Skin epidermis (tissue), 12 donors: ENCODE measurements at regions not wholly inside any gene's neighbourhood (a gene's known extent, or its start where the extent isn't known, plus 50 kb on each side); places are given as distances from the start of the nearest gene placed in this dataset.

Experiments
- H3K27ac ChIP-seq, 21 experiments: fragments of 200-600 bp; sonication (generic) in 11 of 21; one replicate each; pipeline ENCODE4 v1.5.0; 2020; ENCODE audit warnings: mild to moderate bottlenecking in 3 of 21, inconsistent platforms in 2 of 21, moderate library complexity in 2 of 21
- H3K4me3 ChIP-seq, 7 experiments: fragments of 200-600 bp; sonication (generic) in 2 of 7; one replicate each; pipeline ENCODE4 v1.5.0; 2020; ENCODE audit warnings: inconsistent platforms in 2 of 7, mild to moderate bottlenecking in 2 of 7, moderate library complexity in 1 of 7

DNA sequence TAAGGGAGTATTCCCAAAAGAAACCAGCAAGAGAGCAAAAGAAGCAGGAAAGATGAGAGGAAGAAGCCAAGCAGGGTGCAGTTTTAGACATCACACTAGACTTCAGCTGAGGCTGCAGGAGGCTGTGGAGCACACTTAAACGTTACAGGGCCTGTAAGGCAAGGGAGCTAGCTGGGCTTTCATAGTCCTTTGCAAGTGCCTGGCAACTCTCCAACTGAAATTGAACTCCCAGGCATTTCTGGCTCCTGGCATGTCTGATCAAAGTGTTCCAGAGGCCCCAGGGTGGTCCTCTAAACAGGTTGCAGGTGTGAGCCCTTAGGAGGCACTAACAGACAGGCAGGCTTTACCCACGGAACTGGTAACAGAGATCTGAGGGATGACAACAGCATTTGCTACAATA lies 750.2 kb downstream of the XPNPEP1 start:
- Histone ChIP-seq H3K27ac (no peak overlapping the region), H3K4me3 (no peak overlapping the region)

DNA sequence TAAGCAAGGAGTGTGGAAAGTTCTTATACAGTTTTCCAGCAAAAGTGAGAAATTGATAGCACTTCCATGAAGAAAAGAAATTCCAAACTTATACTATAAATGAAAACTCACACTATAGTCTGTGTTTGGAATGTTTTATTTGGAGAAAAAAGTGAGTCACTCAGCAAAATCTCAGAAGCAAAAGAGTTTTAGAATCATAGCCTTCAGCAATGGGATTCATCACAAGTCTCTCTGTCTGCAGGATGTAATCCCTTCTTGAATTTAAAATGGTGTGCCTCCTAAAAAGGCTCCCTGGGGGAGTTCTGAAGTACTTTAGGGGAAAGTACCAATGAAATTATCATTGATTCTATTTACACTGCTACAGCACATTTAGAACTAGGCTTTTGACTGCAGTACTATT lies 756.4 kb downstream of the XPNPEP1 start:
- no peak overlapping the region for H3K4me3 ChIP-seq
- no peak overlapping the region for H3K27ac ChIP-seq

DNA sequence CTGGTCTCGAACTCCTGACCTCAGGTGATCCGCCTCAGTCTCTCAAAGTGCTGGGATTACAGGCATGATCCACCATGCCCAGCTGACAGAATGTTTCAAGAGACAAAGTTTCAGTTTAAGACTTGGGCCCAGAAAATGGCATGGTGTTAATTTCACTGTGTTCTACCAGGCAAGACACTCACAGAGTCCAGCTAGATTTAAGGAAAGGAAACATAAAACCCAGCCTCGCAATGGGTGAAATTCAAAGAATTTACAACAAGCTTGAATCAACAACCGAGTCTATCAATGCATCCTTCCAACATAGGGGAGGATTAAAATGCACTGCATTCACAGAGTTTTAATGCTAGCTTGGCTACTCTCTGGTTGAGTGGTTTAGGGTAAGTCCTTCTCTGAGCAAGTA lies 764.0 kb downstream of the XPNPEP1 start:
- no peak overlapping the region for H3K27ac ChIP-seq
- no peak overlapping the region for H3K4me3 ChIP-seq

DNA sequence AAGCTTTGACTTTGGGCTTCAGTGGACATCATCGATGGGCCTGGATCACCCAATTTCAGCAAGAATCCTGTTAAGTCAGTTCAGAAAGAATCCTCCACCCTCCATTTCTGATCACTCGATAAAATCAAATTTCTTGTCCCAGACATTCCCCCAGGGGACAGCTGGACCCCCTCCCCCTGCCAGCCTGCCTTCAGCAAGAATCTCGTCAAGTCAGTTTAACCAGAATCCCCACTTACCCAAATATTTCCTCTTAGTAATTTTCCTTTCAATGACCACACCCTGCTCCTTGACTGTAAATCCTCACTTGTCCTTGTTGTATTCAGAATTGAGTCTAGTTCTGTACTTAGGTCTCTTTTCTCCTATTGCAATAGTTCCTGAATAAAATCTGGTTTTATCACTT lies 766.9 kb downstream of the XPNPEP1 start:
- H3K4me3 ChIP-seq, result no peak overlapping the region
- H3K27ac ChIP-seq, result no peak overlapping the region

DNA sequence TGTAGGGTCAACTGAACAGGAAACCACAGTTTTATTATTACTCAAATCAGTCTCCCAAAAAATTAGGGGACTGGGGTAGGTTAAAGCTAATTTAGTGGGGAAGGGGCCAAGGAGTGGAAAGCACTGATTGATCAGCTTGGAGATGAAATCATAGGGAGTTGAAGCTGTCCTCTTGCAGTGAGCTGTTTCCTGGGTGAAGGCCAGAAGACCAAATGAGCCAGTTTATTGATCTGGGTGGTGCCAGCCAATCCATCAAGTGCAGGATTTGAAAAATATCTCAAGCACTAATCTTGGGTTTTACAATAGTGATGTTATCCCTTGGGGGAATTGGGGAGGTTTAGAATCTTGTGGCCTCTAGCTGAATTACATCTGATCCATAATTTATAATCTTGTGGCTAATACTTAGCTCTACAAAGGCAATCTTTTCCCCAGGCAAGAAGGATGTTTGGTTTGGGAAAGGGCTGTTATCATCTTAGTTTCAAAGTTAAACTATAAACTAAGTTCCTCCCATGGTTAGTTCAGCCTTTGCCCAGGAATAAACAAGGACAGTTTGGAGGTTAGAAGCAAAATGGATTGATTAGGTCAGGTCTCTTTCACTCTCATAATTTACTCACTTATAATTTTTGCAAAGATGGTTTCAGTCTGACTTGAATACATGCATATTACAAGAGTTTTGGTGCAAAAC lies 773.5 kb downstream of the XPNPEP1 start:
- Histone ChIP-seq H3K27ac (no peak overlapping the region), H3K4me3 (no peak overlapping the region)

DNA sequence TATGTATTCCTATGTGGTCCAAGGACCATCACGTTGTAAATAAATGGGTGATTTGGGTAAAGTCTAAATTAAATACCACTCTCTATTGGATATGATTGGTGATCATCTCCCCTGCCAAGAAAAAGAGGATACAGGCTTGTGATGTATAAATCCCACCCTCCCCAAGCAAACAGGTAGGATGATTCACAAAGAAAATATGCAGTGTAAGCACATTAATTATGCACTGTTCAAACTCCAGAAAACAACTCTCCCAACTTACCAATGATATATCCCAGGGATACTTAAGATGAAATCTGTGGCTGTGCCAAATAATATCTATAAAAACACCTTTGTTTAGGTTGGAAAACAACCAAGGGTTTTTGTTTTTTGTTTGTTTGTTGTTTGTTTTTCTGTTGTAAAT lies 795.9 kb downstream of the XPNPEP1 start:
- no peak overlapping the region for H3K4me3 ChIP-seq

DNA sequence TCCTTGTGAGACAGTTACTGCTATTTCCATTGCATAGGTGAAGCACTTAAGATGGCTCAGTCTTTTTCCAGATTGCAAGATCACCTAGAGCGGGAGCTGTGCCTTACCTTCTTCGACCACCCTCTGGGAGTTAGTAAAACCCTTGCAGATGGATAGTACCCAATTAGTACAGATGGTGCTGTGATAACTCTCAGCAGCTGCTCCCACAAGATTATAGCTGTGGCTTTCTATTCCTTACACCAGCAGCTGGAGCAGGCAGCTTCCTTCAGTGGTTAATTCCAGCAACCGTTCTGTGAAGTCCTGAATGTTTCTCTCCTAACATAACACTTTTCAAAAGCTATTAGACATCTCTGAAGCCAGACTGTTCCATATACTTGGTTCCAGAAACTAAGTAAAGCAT lies 796.8 kb downstream of the XPNPEP1 start:
- H3K27ac ChIP-seq, result no peak overlapping the region
- H3K4me3 ChIP-seq, result no peak overlapping the region

More for the DNA sequence above, 795.9 kb downstream of the XPNPEP1 start:
- H3K27ac ChIP-seq, result no peak overlapping the region

DNA sequence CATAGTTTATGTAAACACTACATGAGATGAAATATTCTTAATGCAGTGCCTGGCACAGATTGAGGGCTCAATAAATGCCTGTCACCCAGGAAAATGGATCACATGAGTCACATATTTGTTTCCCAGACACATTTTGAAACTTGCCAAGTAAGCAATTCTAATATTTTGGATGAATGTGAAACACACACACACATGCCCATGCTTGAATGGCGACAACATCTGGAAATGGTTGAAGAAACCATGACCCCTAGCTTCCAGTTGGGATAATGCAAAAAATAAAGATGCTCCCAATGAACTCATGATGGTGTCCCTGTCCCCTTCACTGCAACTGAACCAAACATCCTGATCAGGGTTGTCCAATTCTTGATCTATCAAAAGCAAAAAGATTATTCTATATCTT lies 797.3 kb downstream of the XPNPEP1 start:
- Histone ChIP-seq H3K4me3 (no peak overlapping the region), H3K27ac (no peak overlapping the region)

DNA sequence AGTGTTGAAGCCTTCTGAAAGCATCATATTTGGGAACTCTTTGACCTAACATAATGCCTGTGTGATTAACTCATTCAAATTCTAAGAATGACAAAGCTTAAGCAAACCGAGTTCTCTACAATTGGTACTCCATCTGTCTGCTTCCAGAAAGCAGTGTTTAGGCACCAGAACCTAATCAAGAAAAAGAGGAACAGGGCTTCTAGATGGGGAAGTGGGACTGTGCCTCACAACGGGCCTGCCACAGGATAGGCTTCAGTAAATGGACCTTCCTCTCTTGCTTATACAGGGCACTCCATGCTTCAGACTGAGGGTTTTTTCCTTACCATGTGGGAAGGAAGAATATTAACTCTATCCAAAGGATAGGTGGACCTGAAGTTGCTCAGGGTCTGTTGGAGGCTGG lies 808.1 kb downstream of the XPNPEP1 start:
- Histone ChIP-seq H3K27ac (no peak overlapping the region), H3K4me3 (no peak overlapping the region)

DNA sequence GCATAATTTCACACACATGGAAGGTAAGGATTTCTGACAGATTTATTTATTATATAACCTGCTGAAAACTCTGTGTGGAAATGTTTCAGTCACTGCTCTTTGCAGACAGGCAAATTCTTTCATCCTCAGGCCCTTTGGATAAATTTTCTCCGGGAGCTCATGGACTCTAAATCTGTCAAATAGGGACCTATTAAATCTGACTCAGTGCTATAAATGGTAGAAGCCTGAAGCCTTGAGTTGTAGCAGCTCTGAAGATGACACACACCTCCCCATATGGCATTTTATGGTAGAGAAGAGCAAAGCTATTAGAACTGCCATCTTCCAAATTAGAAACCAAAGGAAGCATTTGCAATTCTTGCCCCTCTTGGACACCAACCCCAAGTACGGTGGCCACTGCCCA lies 808.7 kb downstream of the XPNPEP1 start:
- Histone ChIP-seq H3K27ac (no peak overlapping the region), H3K4me3 (no peak overlapping the region)

DNA sequence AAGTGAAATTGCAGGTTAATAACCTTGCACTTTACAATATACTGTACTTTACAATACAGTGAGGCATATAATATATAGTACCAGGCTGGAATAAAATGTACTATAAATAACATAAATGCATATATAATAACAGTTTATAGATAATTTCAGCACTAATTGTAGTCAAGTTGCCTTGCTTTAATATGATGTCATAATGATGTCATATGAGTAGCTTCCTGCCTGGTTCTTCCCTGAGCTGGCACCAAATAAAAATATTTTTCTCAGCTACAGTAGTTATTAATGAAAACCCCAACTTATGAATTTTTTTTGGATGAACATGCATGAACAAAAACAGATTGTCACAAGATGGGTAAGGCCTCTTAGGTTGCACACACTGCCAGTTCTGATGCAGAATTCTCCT lies 816.7 kb downstream of the XPNPEP1 start:
- Histone ChIP-seq H3K4me3 (no peak overlapping the region), H3K27ac (no peak overlapping the region)

DNA sequence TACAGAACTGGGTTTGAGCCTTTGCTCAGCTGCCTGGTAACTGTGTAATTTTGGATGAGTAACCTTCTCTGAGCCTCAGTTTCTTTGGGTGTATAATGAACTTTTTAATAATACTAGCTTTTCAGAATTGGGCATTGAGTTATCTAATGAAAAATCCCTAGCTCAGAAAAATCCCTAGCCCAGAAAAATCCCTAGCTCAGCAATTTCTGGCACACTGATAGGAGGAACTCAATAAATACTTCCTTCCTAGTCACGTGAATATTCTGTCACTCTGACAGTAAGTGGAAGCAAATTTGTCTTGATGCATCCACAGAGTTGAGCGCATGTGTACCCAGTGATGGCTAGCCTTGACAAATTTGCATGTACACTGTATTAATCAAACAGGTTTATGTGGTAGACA lies 817.6 kb downstream of the XPNPEP1 start:
- Histone ChIP-seq H3K4me3 (no peak overlapping the region), H3K27ac (no peak overlapping the region)

DNA sequence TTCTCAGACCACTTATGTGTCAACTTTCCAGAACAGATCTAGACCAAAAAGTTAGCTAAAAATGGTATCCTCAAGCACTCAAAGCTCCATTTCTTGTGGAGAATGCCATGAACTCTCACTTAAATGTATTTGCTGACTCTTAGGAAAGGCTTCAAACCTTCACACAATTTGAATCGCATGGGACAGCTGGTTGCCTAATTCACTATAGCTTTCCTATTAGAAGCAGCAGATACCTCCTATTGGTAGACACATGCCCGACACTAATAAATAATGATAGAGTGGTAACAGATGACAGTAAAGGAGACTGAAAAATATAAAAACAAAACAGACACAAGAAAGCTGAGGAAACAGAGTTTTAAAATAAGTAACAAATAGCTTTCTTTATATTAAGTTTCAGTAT lies 818.5 kb downstream of the XPNPEP1 start:
- Histone ChIP-seq H3K4me3 (no peak overlapping the region), H3K27ac (no peak overlapping the region)

DNA sequence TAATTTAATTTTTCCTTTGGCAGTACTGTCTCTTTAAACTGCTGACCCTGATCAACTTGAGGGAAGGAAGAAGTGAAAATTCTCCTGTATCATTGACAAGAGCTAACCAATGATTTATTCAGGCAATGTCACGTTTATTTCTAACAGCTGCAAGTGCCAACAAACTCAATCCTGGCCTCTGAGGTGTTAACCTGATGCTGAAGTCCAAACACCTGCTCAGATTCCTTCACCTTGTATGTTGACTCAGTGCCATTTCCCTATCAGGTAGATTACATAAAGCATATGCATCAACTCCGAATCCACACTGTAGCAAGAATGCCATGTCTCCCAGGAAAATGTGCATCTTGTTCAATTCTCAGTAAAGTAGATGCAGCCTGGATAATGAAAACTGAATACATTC lies 820.0 kb downstream of the XPNPEP1 start:
- no peak overlapping the region for H3K4me3 ChIP-seq
- H3K27ac ChIP-seq, result no peak overlapping the region

DNA sequence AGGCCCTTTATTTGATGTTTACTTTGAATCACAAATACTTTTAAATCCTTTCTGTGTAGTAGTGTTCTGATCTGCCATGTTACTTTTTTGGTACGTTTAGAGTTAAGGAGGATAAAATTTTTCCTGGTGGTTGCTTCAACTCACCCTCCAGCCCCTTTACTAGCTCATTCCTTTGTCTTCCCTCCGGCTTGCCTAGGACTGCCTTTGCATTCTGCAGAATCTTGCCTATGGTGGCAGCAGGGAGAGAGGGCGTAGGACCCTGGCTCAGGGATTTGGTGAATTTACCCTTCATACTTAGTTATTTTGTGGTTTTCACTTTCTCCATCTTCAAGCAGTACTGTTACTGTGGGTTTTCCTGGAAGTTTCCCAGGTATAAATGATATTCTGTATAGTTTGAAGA lies 833.5 kb downstream of the XPNPEP1 start:
- Histone ChIP-seq H3K4me3 (no peak overlapping the region), H3K27ac (no peak overlapping the region)

DNA sequence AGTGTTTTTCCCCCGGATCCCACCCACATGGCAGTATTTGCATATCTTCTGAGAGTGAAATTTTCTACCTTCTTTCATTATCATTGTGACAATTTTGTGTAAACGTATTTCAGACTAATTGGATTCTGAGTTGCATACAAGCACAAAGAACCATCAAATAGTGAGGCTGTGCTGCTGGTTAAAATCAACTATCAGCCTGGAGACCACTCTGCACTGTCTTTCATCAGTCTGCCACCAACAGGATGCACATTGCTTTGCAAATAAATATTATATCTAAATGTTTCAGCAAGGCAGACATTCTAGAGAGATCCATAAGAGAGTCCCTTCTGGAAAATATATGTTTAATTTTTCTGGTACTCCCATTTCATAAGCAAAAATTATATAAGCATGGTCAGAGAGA lies 851.8 kb downstream of the XPNPEP1 start:
- Histone ChIP-seq H3K27ac (no peak overlapping the region), H3K4me3 (no peak overlapping the region)

DNA sequence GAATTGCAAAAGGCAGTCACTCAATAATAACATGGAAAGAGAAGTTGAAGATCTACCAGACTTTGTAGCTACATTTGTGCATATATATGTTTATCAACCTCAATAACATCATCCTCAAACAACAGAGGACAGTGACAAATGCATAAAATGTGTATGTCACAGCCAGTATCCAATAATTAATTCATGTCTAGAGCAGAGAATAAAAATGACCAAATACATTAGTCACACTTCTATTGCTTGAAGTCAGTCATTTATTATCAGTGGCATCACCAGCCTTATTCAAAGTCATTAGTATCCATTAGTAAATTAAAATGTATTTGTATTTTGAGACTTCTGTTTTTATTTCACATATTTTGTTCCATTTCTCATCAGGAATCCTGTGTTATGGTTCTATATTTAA lies 852.8 kb downstream of the XPNPEP1 start:
- no peak overlapping the region for H3K4me3 ChIP-seq
- H3K27ac ChIP-seq, result no peak overlapping the region

DNA sequence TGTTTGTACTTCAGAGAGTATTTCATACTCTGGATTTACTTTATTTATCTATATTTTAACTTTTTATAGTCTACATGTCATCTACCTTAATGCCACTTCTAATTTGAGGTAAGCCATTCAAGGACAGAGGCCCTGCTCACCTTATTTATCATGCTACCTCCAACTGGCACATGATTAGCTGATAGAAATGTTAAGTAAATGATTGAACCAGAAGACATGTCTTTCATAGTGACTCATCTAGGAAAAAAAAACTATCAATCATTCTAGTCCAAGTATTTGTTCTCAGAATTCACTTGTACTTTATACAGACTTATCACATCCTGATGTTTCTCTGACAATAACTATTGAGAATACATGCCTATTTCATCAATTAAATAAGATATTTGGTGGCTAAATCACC lies 856.3 kb downstream of the XPNPEP1 start:
- no peak overlapping the region for H3K27ac ChIP-seq
- no peak overlapping the region for H3K4me3 ChIP-seq

DNA sequence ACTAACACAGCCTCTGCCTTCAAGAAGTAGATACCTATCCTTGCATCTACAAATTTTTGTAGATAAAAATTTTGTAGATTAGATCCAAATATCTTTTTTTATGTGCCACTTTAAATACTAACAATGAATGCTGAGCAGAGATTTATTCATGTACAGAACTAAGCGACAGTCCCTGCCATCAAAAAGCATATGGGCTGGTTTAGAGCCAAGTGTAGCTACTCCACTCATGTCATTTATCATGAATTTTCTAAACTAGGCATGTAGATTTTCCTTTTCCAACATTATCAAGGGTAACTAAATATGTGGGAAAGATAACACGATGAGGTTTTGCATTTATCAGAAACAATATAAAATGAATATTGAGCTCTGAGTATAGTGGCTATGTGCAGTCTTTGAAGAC lies 857.5 kb downstream of the XPNPEP1 start:
- Histone ChIP-seq H3K27ac (no peak overlapping the region), H3K4me3 (no peak overlapping the region)

DNA sequence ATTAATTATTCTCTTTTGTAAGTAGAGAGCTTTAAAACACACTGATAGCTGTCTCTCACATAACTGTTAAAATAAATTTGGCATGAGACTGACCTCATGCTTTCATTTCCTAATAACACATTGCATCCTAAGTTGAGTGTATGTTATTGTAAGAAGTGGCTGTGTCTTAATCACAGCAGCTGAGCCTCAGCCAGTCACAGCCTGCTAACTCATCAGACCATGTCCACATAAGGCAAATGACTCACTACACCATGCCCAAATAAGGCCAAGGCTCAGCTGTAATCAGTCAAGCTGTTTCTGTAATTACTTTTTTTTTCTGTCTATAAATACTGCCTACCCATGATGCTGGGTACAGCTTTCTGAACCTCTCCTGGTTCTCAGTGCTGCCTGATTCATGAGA lies 860.9 kb downstream of the XPNPEP1 start:
- no peak overlapping the region for H3K4me3 ChIP-seq
- H3K27ac ChIP-seq, result no peak overlapping the region

DNA sequence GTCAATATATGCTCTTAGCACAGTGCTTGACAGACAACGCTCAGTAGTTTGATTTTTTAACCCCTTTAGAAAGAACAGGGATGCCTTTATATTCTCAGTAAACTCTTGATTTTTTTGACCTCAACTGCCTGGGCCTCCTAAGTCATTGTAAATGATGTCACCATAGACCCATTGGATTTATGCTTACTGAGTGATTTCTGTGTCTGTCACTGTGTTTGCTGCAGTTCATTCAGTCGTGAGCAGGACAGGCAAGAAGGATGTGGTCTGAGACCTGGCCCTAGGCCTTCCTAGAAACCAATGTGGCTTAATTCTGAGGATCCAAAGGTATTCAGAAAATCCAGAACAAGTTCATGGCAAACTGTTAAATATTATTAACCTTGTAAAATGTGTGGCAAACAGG lies 868.1 kb downstream of the XPNPEP1 start:
- no peak overlapping the region for H3K4me3 ChIP-seq

DNA sequence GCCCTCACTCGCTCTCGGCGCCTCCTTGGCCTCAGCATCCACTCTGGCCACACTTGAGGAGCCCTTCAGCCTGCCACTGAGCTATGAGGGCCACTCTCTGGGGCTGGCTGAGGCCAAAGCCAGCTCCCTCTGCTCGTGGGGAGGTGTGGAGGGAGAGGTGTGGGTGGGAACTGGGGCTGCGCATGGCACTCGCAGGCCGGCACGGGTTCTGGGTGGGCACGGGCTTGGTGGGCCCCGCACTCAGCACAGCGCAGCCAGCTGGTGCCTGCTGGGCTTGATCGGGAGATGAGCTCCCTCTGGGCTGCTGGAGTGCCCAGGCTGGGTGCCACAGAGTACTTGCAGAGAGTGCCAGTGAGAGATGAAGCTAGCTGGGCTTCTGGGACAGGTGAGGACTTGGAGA lies 875.5 kb downstream of the XPNPEP1 start:
- Histone ChIP-seq H3K27ac (no peak overlapping the region), H3K4me3 (no peak overlapping the region)

More for the DNA sequence above, 868.1 kb downstream of the XPNPEP1 start:
- no peak overlapping the region for H3K27ac ChIP-seq
